Suprapubic skin (tissue), 3 donors: ENCODE measurements at regions not wholly inside any gene's neighbourhood (a gene's known extent, or its start where the extent isn't known, plus 50 kb on each side); places are given as distances from the start of the nearest gene placed in this dataset.

Experiments used
- POLR2AphosphoS5 ChIP-seq, 3 donors: sonication (generic); formaldehyde crosslinking; IDR thresholded peaks; one replicate each; pipeline ENCODE4 v1.6.1; 2017; ENCODE audit warnings: antibody characterized with exemption in 3 of 3
- TF ChIP-seq, protein P1 (sequence below), 2 donors: fragments of 200-600 bp in 1 of 2; fragments of 450-650 bp in 1 of 2; sonication (generic) in 1 of 2; IDR thresholded peaks; one replicate each; pipeline ENCODE4 v1.5.1; 2016 to 2019; ENCODE audit warnings: antibody characterized with exemption in 2 of 2, mild to moderate bottlenecking in 1 of 2, moderate library complexity in 1 of 2

DNA sequence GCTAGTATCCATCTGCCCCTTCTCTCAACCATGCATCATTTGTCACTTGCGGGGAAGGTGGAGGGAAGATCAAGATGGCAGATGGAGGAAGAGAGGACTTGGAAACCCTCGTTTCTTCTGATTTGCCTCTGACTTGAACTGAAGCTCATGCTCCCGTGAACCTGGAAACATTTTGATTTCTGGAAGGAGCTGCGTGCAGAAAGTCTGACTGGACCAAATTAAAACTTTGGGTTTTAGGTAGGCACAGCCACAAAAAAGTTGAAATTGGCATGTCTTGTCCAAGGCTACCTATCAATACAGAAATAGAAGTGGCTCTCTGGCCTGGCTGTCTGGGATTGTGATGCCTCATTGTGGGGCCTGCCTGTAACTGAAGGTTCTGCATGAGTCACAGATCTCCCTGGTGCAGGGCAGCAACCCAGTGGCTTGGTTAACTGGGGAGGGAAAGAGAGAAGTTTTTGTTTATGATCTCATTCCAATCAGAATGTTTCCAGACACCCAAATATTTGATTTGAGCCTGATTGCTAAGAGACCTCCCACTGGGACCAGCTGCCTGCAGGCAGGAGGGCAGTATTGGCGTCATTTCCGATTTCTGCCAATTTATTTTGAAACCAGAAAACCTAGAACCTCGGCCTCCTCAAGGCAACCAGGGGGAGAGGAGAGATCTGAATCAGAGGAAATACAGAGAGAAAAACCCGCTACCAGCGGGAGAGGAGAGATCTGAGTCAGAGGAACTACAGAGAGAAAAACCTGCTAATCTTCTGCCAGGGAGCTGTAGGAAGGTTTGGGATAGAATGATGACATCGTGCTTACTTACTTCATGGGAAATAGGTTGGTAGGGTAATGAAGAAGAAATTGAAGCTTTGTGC is 363.6 kb downstream of the ANKRD30A start:
- TF ChIP-seq, protein P1, sequence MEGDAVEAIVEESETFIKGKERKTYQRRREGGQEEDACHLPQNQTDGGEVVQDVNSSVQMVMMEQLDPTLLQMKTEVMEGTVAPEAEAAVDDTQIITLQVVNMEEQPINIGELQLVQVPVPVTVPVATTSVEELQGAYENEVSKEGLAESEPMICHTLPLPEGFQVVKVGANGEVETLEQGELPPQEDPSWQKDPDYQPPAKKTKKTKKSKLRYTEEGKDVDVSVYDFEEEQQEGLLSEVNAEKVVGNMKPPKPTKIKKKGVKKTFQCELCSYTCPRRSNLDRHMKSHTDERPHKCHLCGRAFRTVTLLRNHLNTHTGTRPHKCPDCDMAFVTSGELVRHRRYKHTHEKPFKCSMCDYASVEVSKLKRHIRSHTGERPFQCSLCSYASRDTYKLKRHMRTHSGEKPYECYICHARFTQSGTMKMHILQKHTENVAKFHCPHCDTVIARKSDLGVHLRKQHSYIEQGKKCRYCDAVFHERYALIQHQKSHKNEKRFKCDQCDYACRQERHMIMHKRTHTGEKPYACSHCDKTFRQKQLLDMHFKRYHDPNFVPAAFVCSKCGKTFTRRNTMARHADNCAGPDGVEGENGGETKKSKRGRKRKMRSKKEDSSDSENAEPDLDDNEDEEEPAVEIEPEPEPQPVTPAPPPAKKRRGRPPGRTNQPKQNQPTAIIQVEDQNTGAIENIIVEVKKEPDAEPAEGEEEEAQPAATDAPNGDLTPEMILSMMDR (IDR thresholded peaks at IDR 0.05) = no peak
- TF ChIP-seq POLR2AphosphoS5 (IDR thresholded peaks at IDR 0.05) = no peak
